WERI-Rb-1 (cell line): ENCODE measurements at regions not wholly inside any gene's neighbourhood (a gene's known extent, or its start where the extent isn't known, plus 50 kb on each side); places are given as distances from the start of the nearest gene placed in this dataset.
"Not testable (repeated sequence)": the region's sequence is repeated elsewhere in the genome, so short reads cannot be mapped to it uniquely, and the experiment has no call there.

ENCODE experiments used
- DNase-seq: peaks from one replicate; pipeline ENCODE4 v3.0.0-alpha.2; 2020
- H3K27ac ChIP-seq: fragments of 250-450 bp; sonication (Bioruptor Pico); 2 replicates; pipeline ENCODE4 v1.5.1; 2020; ENCODE audit warnings: mild to moderate bottlenecking, moderate library complexity
- H3K27me3 ChIP-seq: fragments of 250-450 bp; sonication (Bioruptor Pico); 2 replicates; pipeline ENCODE4 v1.5.1; 2021; ENCODE audit warnings: mild to moderate bottlenecking, low read depth, moderate library complexity; ENCODE audit not compliant: insufficient read depth, severe bottlenecking
- H3K36me3 ChIP-seq: fragments of 250-450 bp; sonication (Bioruptor Pico); 2 replicates; pipeline ENCODE4 v1.5.1; 2020; ENCODE audit warnings: mild to moderate bottlenecking, moderate library complexity
- H3K4me3 ChIP-seq: 2 replicates; pipeline ENCODE4 v1.5.1; 2011; ENCODE audit warnings: low read depth, mild to moderate bottlenecking, control low read depth, low read length
- H3K9me3 ChIP-seq: fragments of 250-450 bp; sonication (Bioruptor Pico); 2 replicates; pipeline ENCODE4 v1.5.1; 2021; ENCODE audit warnings: mild to moderate bottlenecking, moderate library complexity; ENCODE audit not compliant: severe bottlenecking
- TF ChIP-seq, protein P1 (sequence below): IDR thresholded peaks from 2 replicates; pipeline ENCODE4 v1.5.1; 2011; ENCODE audit warnings: low read depth, mild to moderate bottlenecking, control low read depth, inconsistent platforms, low read length

DNA sequence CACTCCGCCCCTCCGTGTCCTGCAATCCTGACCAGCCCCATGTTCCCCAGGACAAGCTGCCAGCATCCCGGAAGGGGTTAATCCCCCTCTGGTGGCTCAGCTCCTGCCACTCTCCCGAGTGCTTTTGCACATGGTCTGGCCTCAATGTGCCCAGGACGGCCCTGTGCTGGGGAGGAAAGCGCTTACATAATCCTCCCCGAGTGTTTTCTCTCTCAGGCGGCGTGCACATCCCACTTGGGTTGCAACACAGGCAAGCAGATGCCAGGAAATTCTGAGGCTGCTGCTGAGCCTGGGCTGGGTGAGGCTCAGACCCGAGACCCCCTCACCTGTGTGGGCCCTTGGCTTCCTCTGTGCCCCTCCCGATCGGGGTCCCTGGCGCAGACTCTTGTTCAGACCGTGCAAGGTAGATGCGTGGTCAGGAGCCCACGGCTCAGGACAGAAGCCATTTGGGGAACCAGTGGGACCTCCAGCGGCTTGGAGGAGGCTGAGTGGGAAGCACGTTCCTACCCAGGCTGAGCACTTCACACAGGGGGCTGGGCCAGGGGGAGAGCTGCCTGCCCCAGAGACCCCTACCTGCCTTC is 144.7 kb downstream of the LAT start:
- H3K9me3 ChIP-seq, H3K27ac ChIP-seq, H3K4me3 ChIP-seq, H3K36me3 ChIP-seq, H3K27me3 ChIP-seq, DNase-seq: not testable (repeated sequence)

DNA sequence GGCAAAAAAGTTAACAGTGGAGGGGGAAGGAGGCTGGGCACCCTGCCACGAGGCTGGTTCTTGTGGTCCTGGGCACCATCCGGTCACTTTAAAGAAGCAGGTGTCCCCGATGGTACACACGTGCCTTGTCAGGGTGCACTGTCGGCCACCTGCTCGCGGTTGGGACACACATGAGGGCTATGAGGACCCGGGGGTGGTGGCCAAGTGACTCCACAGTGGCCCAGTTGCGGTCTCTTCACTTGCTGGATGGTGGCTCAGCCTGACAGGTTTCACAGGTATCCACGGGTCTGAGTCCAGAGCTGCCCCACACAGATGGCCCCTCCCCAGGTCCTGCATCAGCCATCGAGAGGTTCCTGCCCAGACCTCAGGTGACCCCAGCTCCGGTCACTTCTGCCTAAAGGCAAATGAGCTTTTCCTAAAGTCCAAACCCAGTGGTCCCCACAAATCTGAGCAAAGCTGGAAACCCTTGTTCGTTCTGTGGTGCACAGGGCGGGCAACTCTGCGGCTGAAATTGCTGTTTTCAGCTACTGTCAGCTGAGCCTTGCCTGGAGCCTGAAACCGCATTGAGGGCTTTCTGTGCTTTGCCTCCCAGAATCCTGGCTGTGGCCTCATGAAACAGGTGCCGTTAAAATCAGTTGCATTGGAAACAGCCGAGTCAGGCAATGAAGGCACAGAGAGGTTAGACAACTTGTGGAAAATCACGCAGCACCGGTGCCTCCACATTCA is 144.0 kb downstream of the LAT start:
- DNase-seq, H3K9me3 ChIP-seq: not testable (repeated sequence)

GRCh38 chr16:29127806-29128420 is 143.1 kb downstream of the LAT start:
- H3K9me3 ChIP-seq, H3K27me3 ChIP-seq, H3K4me3 ChIP-seq, H3K27ac ChIP-seq, H3K36me3 ChIP-seq, DNase-seq: not testable (repeated sequence)

More for the DNA sequence above, 144.0 kb downstream of the LAT start:
- not testable (repeated sequence) for H3K36me3 ChIP-seq, H3K27ac ChIP-seq, H3K4me3 ChIP-seq, H3K27me3 ChIP-seq

DNA sequence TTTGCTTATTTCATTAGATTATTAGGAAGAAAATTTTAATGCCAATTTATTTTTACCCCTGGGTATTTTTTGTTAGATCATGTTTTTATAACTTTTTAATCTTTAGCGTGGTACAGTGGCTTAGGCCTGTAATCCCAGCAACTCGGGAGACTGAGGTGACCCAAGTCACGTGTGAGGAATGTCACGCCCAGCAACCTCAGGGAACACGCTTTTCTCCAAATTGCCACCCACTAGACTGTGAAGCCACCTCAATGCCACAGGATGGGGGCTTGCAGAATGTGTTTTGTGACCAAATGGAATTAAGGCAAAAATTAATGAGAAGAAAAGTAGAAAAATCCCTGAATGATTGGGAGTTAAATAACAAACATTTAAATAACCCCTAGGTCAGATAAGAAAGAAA is 141.8 kb downstream of the LAT start:
- Histone ChIP-seq H3K36me3 (no peaks in the 10 kb centered on the region), H3K27me3 (no peaks in the 10 kb centered on the region), H3K4me3 (no peak overlapping the region), H3K27ac (no peak overlapping the region), H3K9me3 (no peaks in the 10 kb centered on the region)
- DNase-seq: no peak
- TF ChIP-seq, protein P1, sequence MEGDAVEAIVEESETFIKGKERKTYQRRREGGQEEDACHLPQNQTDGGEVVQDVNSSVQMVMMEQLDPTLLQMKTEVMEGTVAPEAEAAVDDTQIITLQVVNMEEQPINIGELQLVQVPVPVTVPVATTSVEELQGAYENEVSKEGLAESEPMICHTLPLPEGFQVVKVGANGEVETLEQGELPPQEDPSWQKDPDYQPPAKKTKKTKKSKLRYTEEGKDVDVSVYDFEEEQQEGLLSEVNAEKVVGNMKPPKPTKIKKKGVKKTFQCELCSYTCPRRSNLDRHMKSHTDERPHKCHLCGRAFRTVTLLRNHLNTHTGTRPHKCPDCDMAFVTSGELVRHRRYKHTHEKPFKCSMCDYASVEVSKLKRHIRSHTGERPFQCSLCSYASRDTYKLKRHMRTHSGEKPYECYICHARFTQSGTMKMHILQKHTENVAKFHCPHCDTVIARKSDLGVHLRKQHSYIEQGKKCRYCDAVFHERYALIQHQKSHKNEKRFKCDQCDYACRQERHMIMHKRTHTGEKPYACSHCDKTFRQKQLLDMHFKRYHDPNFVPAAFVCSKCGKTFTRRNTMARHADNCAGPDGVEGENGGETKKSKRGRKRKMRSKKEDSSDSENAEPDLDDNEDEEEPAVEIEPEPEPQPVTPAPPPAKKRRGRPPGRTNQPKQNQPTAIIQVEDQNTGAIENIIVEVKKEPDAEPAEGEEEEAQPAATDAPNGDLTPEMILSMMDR: no peak

DNA sequence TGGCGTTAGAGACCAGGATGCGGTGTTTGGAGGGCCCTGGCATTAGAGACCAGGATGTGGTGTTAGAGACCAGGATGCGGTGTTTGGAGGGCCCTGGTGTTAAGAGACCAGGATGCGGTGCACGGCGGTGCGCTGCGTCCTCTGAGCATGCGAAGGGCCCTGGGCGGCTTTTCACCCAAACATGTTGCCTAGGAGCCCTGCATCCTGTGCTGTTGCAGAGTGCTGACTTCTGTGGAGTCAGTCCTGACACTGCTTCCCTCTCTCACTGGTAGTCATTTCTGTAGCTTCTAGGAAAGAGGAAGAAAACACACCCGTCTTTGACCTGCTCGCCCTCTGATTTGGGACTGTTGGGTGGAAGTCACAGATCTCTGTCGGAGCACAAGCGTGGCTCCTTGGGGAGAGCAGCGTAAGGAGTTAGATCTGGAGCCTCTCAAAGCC is 141.2 kb downstream of the LAT start:
- H3K27me3 ChIP-seq: no peaks in the 10 kb centered on the region
- no peak for DNase-seq
- H3K4me3 ChIP-seq: no peak overlapping the region
- no peaks in the 10 kb centered on the region for H3K9me3 ChIP-seq
- H3K36me3 ChIP-seq: no peaks in the 10 kb centered on the region
- H3K27ac ChIP-seq: no peak overlapping the region
- TF ChIP-seq, protein P1: no peak

DNA sequence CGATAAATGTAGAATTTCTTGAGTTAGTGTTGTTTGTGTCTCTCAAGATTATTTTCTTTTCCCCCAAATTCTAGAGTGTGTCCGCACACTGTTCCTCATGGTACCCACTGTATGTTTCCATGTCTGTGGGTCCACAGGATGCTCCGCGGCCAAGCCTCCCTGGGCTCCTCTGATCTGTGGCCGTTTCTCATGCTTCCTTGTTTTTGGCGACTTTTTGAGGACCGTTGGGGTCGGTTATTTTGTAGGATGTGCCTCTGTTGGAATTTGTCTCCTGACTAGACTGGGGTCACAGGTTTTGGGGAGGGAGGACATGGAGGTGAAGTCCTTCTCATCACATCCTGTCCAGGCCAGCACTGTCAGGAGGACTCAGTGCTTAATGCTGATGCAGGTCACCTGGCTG is 140.0 kb downstream of the LAT start:
- no peak overlapping the region for H3K4me3 ChIP-seq
- H3K27me3 ChIP-seq: no peaks in the 10 kb centered on the region
- no peak for DNase-seq
- no peaks in the 10 kb centered on the region for H3K9me3 ChIP-seq
- no peaks in the 10 kb centered on the region for H3K36me3 ChIP-seq
- TF ChIP-seq, protein P1: no peak
- no peak overlapping the region for H3K27ac ChIP-seq

DNA sequence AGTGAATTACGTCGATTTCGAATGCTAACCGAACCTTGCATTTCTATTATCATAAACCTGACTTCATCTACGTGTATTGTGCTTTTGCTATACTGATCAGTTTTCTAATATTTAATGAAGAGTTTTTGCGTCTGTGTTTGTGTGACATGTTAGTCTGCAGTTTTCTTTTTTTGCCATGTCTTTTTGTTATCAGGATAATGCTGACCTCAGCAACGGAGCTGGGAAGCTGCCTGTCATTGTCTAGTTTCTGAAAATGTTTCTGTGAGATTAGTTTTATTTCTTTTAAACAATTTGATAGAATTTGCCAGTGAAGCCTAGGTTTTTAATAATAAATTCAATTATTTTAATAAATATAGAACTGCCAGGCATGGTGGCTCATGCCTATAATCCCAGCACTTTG is 139.3 kb downstream of the LAT start:
- H3K9me3 ChIP-seq, H3K4me3 ChIP-seq, DNase-seq, H3K27me3 ChIP-seq, H3K36me3 ChIP-seq, H3K27ac ChIP-seq: not testable (repeated sequence)

DNA sequence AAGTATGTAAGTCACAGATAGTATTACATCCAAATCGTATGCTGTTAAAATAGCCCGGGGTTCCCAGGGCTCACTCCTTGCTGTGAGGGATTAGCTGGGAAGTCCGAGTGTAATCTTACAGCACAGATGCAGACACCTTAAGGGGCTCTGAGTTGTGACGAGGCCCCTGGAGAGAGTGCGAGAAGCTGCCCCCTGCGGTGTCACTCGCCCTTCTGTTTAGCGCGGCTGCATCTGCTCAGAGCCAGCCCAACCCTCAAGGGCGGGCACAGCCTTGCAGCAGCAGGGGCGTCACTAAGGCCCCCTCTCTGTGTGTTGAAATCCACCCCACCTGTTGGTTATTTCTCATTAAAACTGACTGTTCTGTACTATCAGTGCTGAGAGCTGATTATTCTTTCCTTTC is 135.8 kb downstream of the LAT start:
- not testable (repeated sequence) for H3K9me3 ChIP-seq, H3K27me3 ChIP-seq, H3K4me3 ChIP-seq, H3K36me3 ChIP-seq, H3K27ac ChIP-seq
- DNase-seq: peak; percentile 85

- H3K9me3 ChIP-seq, H3K27me3 ChIP-seq, H3K27ac ChIP-seq, DNase-seq, H3K36me3 ChIP-seq, H3K4me3 ChIP-seq: not testable (repeated sequence)
Measured at GRCh38 chr16:29118301-29118957, 133.6 kb downstream of the LAT start.
